ENCODE measurements at regions not wholly inside any gene's neighbourhood (a gene's known extent, or its start where the extent isn't known, plus 50 kb on each side); places are given as distances from the start of the nearest gene placed in this dataset.

- H3K36me3 ChIP-seq (ENCODE audit: control insufficient read depth in 2 of 2, extremely low read depth in 1 of 2, insufficient read depth in 2 of 2, low read length in 2 of 2): no peaks in the 10 kb centered on the region
- no peak for TF ChIP-seq FOS (IDR thresholded peaks at IDR 0.05; ENCODE audit: borderline replicate concordance, insufficient read depth, low read length)
- TF ChIP-seq EZH2 (IDR thresholded peaks at IDR 0.05; ENCODE audit: borderline replicate concordance, low read depth, low read length, severe bottlenecking): no peak
- no peak for TF ChIP-seq POLR2AphosphoS5 (IDR thresholded peaks at IDR 0.05; ENCODE audit: insufficient read depth, low read depth, low read length)
- TF ChIP-seq JUN (IDR thresholded peaks at IDR 0.05; ENCODE audit: borderline replicate concordance, insufficient read depth, insufficient read length, low read depth): no peak
- no peak for TF ChIP-seq MYC (IDR thresholded peaks at IDR 0.05; ENCODE audit: low read depth, low read length)
- TF ChIP-seq MAX (IDR thresholded peaks at IDR 0.05; ENCODE audit: insufficient read depth, insufficient read length): no peak
- TF ChIP-seq GATA2 (IDR thresholded peaks at IDR 0.05; ENCODE audit: insufficient read depth, insufficient read length, low read depth, low read length): no peak
- no peak for TF ChIP-seq CTCF (IDR thresholded peaks at IDR 0.05; ENCODE audit: extremely low read depth in 1 of 2, insufficient read depth in 1 of 2, low read depth in 1 of 2, low read length in 2 of 2)
- no peak for TF ChIP-seq POLR2A (IDR thresholded peaks at IDR 0.05; ENCODE audit: low read depth, low read length)
- no peaks in the 10 kb centered on the region for H3K9me3 ChIP-seq (replicated peaks; ENCODE audit: control insufficient read depth, insufficient read depth, low read length)
- no peak for FAIRE-seq
- H3K9me1 ChIP-seq (replicated peaks; ENCODE audit: control insufficient read depth, extremely low read depth, insufficient read depth, low read length): no peaks in the 10 kb centered on the region
- H3K4me3 ChIP-seq (replicated peaks in 1 of 3; ENCODE audit: insufficient read depth in 1 of 3, low read depth in 1 of 3, low read length in 3 of 3): no peak overlapping the region
- ChIA-PET CTCF (no interaction called here), POLR2A (no interaction called here)
- intact Hi-C loops (cut with micrococcal nuclease) (no loop called here), dilution Hi-C loops (cut with MboI; ENCODE audit: extremely low pct_ligation_motif_present, low sequenced_read_pairs) (no loop called here)
- no TSS peak for BruUV-seq (replicated peaks)
- H3K27me3 ChIP-seq (ENCODE audit: control insufficient read depth in 2 of 2, insufficient read depth in 2 of 2, low read length in 2 of 2): peaks cover 0 to 3% of the 10 kb centered on the region in 2 experiments
- H3K9ac ChIP-seq (replicated peaks; ENCODE audit: extremely low read depth, insufficient read depth, low read length): no peak overlapping the region
- no peaks in the 10 kb centered on the region for H3K79me2 ChIP-seq (ENCODE audit: control insufficient read depth, insufficient read depth, low read length)
- no peak overlapping the region for H2AFZ ChIP-seq (ENCODE audit: low read depth, low read length)
- no peaks in the 10 kb centered on the region for H4K20me1 ChIP-seq (replicated peaks; ENCODE audit: control insufficient read depth, extremely low read depth, insufficient read depth, low read length)
- no peak for DNase-seq (ENCODE audit: low read depth, low spot score)
- H3K4me1 ChIP-seq (ENCODE audit: control insufficient read depth, extremely low read depth, insufficient read depth, low read length): no peaks in the 10 kb centered on the region
- no peak overlapping the region for H3K4me2 ChIP-seq (ENCODE audit: insufficient read depth, low read length)
- H3K27ac ChIP-seq (ENCODE audit: insufficient read depth, low read depth, low read length): no peak overlapping the region
Observed at GRCh38 chr4:1516261-1516660, 110.0 kb upstream of the NKX1-1 start.

All from endothelial cell of umbilical vein (primary cell).